ENCODE measurements at regions not wholly inside any gene's neighbourhood (a gene's known extent, or its start where the extent isn't known, plus 50 kb on each side); places are given as distances from the start of the nearest gene placed in this dataset.

GRCh38 chr9:91039835-91040140, 238.2 kb downstream of the SYK start:
- no peak for TF ChIP-seq TAF1 (IDR thresholded peaks at IDR 0.05; ENCODE audit: borderline replicate concordance, low read depth, low read length)
- no peak for TF ChIP-seq POLR2AphosphoS5 (IDR thresholded peaks at IDR 0.05; ENCODE audit: low read depth, low read length)
- no peak for TF ChIP-seq POLR2A (IDR thresholded peaks at IDR 0.05; ENCODE audit: low read depth, low read length)
